ENCODE measurements at regions not wholly inside any gene's neighbourhood (a gene's known extent, or its start where the extent isn't known, plus 50 kb on each side); places are given as distances from the start of the nearest gene placed in this dataset.
A peak's percentile ranks its signal among the peaks of the same experiment; 100 is the strongest.
"Not testable (repeated sequence)": the region's sequence is repeated elsewhere in the genome, so short reads cannot be mapped to it uniquely, and the experiment has no call there.

DNA sequence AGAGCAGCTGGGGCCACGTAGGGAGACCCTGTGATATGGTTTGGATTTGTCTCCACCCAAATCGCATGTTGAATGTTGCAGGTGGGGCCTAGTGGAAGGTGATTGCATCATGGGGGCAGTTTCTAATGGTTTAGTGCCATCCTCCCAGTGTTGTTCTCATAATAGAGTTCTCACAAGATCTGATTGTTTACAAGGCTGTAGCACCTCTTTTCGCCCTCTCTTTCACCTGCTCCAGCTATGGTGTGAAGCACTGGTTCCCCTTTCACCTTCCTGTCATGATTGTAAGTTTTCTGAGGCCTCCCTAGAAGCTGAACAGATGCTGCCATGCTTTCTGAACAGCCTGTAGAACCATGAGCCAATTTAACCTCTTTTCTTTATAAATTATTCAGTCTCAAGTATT is 198.9 kb upstream of the CBLB start:
- TF ChIP-seq, protein P1, sequence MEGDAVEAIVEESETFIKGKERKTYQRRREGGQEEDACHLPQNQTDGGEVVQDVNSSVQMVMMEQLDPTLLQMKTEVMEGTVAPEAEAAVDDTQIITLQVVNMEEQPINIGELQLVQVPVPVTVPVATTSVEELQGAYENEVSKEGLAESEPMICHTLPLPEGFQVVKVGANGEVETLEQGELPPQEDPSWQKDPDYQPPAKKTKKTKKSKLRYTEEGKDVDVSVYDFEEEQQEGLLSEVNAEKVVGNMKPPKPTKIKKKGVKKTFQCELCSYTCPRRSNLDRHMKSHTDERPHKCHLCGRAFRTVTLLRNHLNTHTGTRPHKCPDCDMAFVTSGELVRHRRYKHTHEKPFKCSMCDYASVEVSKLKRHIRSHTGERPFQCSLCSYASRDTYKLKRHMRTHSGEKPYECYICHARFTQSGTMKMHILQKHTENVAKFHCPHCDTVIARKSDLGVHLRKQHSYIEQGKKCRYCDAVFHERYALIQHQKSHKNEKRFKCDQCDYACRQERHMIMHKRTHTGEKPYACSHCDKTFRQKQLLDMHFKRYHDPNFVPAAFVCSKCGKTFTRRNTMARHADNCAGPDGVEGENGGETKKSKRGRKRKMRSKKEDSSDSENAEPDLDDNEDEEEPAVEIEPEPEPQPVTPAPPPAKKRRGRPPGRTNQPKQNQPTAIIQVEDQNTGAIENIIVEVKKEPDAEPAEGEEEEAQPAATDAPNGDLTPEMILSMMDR (IDR thresholded peaks at IDR 0.05; ENCODE audit: extremely low read depth, missing control alignments), result no peak

DNA sequence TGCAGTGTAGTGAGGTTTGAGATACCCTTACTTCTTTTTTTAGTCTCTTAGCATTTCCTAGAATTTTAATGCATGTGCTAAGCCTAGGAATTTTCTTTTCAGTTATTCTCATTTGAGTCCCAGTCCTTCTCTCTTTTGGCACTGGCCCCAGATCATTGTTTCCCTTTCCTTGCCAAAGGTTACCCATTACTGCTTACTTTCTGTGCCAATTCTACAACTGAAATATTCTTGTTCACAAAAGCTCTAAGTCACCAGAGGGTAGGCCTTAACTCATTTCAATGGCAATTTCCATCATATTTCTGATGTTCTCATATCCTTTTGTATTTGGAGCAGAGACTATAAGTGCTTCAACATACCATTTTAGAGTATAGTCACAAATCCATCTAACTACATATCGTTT is 199.6 kb upstream of the CBLB start:
- DNase-seq (ENCODE audit: low spot score), result no peak
- TF ChIP-seq, protein P1 (IDR thresholded peaks at IDR 0.05; ENCODE audit: extremely low read depth, missing control alignments), result no peak

More for the DNA sequence above, 198.9 kb upstream of the CBLB start:
- no peak for DNase-seq (ENCODE audit: low spot score)

DNA sequence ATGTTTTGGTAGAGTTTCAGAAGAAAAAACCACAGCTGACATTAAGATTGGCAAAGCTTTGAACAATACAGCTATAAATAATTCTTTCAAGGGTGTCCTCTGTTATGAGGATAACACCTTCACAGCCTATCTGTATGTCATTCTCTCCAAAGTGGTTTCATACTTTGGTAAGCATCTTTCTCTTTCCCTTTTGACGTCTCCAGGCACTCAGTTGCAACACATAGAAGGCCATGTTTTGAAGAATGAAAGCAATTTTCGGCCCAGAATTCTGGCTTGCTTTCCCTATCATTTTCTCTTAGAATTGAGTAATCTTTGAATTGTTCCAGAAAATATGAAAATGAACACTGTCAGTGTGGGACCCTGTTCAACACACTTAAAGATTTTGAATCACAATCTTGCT is 200.0 kb upstream of the CBLB start:
- DNase-seq (ENCODE audit: low spot score), result peak; percentile 37
- TF ChIP-seq, protein P1 (IDR thresholded peaks at IDR 0.05; ENCODE audit: extremely low read depth, missing control alignments), result no peak

GRCh38 chr3:106070187-106070586 is 201.4 kb upstream of the CBLB start:
- no peak for DNase-seq (ENCODE audit: low spot score)
- TF ChIP-seq, protein P1 (IDR thresholded peaks at IDR 0.05; ENCODE audit: extremely low read depth, missing control alignments), result no peak

DNA sequence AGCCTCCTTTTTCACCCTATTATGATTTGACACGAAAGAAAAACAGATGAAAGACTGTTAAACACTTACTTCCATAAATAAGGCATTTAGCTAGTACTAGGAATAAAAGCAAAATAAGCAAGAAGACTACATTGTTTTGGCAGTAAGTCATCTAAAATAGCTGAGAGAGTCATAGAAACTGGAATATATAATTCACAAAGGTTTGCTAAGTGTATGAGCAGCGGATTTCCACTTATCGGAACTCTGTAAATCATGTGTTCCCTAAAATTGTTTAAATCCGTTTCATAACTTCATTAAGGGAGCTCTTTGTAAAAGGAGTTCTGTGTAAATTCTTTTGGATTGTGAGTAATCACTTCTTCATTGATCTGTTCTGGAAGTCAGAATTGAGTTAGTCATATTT is 202.5 kb upstream of the CBLB start:
- no peak for DNase-seq (ENCODE audit: low spot score)
- TF ChIP-seq, protein P1 (IDR thresholded peaks at IDR 0.05; ENCODE audit: extremely low read depth, missing control alignments), result no peak

DNA sequence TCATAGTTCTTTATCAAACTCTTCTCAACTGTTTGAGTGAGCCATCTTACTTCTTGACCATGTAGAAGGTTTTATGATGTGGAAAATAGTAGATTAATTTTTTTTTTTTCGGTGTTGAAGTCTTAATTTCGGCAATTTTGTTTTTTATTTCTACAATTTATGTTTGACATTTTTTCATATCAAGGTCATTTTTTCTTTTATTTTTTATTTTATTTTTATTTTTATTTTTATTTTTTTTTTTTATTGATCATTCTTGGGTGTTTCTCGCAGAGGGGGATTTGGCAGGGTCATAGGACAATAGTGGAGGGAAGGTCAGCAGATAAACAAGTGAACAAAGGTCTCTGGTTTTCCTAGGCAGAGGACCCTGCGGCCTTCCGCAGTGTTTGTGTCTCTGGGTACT is 203.8 kb upstream of the CBLB start:
- DNase-seq (ENCODE audit: low spot score), result not testable (repeated sequence)

- DNase-seq (ENCODE audit: low spot score), result not testable (repeated sequence)
Observed at GRCh38 chr3:106073806-106074205, 205.0 kb upstream of the CBLB start.

- DNase-seq (ENCODE audit: low spot score), result not testable (repeated sequence)
Observed at GRCh38 chr3:106075731-106076130, 206.9 kb upstream of the CBLB start.

DNA sequence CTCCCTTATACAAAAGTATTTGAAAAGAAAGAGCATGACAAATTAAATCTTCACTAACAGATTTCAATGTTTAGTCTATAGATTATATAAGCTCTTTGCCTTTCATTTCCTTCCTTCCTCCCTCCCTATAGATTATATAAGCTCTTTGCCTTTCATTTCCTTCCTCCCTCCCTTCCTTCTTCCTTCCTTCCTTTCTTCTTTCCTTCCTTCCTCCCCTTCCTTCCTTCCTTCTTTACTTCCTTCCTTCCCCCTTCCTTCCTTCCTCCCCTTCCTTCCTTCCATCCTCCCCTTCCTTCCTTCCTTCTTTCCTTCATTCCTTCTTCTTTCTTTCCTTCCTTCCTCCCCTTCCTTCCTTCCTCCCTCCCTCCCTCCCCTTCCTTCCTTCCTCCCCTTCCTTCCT is 209.8 kb upstream of the CBLB start:
- no peak for DNase-seq (ENCODE audit: low spot score)
- TF ChIP-seq, protein P1 (IDR thresholded peaks at IDR 0.05; ENCODE audit: extremely low read depth, missing control alignments), result no peak

Measured in GM20000 (cell line).